Neural progenitor cell (in vitro differentiated cells): ENCODE measurements at regions not wholly inside any gene's neighbourhood (a gene's known extent, or its start where the extent isn't known, plus 50 kb on each side); places are given as distances from the start of the nearest gene placed in this dataset.
A peak's percentile ranks its signal among the peaks of the same experiment; 100 is the strongest.

Source experiments
- DNase-seq: peaks from one replicate; pipeline ENCODE4 v3.0.0-alpha.2; 2016; ENCODE audit warnings: low spot score
- H2AFZ ChIP-seq: fragments of 200-600 bp; sonication (generic); replicated peaks from 2 replicates; pipeline ENCODE4 v1.6.1; 2016; ENCODE audit warnings: antibody characterized with exemption
- H3F3A ChIP-seq: fragments of 200-600 bp; sonication (generic); 2 replicates; pipeline ENCODE4 v1.6.1; 2016; ENCODE audit warnings: antibody characterized with exemption, low read depth
- H3K27ac ChIP-seq: fragments of 200-600 bp; sonication (generic); 2 replicates; pipeline ENCODE4 v1.5.1; 2016; ENCODE audit warnings: mild to moderate bottlenecking
- H3K27me3 ChIP-seq: fragments of 200-600 bp; sonication (generic); 2 replicates; pipeline ENCODE4 v1.6.1; 2016; ENCODE audit warnings: mild to moderate bottlenecking, moderate library complexity
- H3K36me3 ChIP-seq: fragments of 200-600 bp; sonication (generic); 2 replicates; pipeline ENCODE4 v1.5.1; 2016
- H3K4me1 ChIP-seq: fragments of 200-600 bp; sonication (generic); 2 replicates; pipeline ENCODE4 v1.6.1; 2016; ENCODE audit warnings: mixed run types
- H3K4me2 ChIP-seq: fragments of 200-600 bp; sonication (generic); 2 replicates; pipeline ENCODE4 v1.6.1; 2016
- H3K4me3 ChIP-seq: fragments of 200-600 bp; sonication (generic); 2 replicates; pipeline ENCODE4 v1.5.1; 2016
- H3K79me2 ChIP-seq: fragments of 200-600 bp; sonication (generic); 2 replicates; pipeline ENCODE4 v1.6.1; 2016; ENCODE audit warnings: low read depth
- H3K9ac ChIP-seq: fragments of 200-600 bp; sonication (generic); 2 replicates; pipeline ENCODE4 v1.6.1; 2016
- H3K9me3 ChIP-seq: fragments of 200-600 bp; sonication (generic); 2 replicates; pipeline ENCODE4 v1.5.1; 2016; ENCODE audit warnings: low read depth
- H4K20me1 ChIP-seq: fragments of 200-600 bp; sonication (generic); 2 replicates; pipeline ENCODE4 v1.6.1; 2016; ENCODE audit warnings: low read depth
- H3K27ac Mint-ChIP-seq: 3 replicates; pipeline ENCODE4 v1.8.0; 2021; ENCODE audit warnings: mixed read lengths
- H3K27me3 Mint-ChIP-seq: 2 replicates; pipeline ENCODE4 v1.8.0; 2022; ENCODE audit warnings: low read depth, mild to moderate bottlenecking, inconsistent platforms, moderate library complexity, mixed read lengths; ENCODE audit not compliant: insufficient read depth
- H3K36me3 Mint-ChIP-seq: 3 replicates; pipeline ENCODE4 v1.8.0; 2021; ENCODE audit warnings: mixed read lengths
- H3K4me1 Mint-ChIP-seq: 3 replicates; pipeline ENCODE4 v1.8.0; 2021; ENCODE audit warnings: mixed read lengths
- H3K4me3 Mint-ChIP-seq: 3 replicates; pipeline ENCODE4 v1.8.0; 2021; ENCODE audit warnings: mild to moderate bottlenecking, moderate library complexity, mixed read lengths
- H3K9me3 Mint-ChIP-seq: 3 replicates; pipeline ENCODE4 v1.8.0; 2020; ENCODE audit warnings: mixed read lengths
- CTCF ChIP-seq: fragments of 200-600 bp; sonication (generic); IDR thresholded peaks from 2 replicates; pipeline ENCODE4 v1.5.1; 2017; ENCODE audit warnings: antibody characterized with exemption, mild to moderate bottlenecking
- EZH2 ChIP-seq: fragments of 200-600 bp; sonication (generic); IDR thresholded peaks from 2 replicates; pipeline ENCODE4 v1.6.1; 2017; ENCODE audit warnings: antibody characterized with exemption, mild to moderate bottlenecking, moderate library complexity
- EZH2phosphoT487 ChIP-seq: fragments of 200-600 bp; sonication (generic); IDR thresholded peaks from 2 replicates; pipeline ENCODE4 v1.6.1; 2017; ENCODE audit warnings: antibody characterized with exemption

GRCh38 chr2:58535990-58536389 lies 294.9 kb upstream of the FANCL start:
- H3K4me1 ChIP-seq, result peaks cover 45% of the 10 kb centered on the region
- H3K79me2 ChIP-seq, result no peaks in the 10 kb centered on the region
- no peak for DNase-seq
- H3K4me2 ChIP-seq, result peak overlapping the region; percentile 3
- peaks cover 17% of the 10 kb centered on the region for H3F3A ChIP-seq
- H3K9me3 ChIP-seq, result no peaks in the 10 kb centered on the region
- no peak overlapping the region for H3K4me3 ChIP-seq
- H3K4me1 Mint-ChIP-seq, result peaks cover 41% of the 10 kb centered on the region
- no peaks in the 10 kb centered on the region for H4K20me1 ChIP-seq
- no peaks in the 10 kb centered on the region for H3K36me3 ChIP-seq
- H3K27me3 Mint-ChIP-seq, result no peaks in the 10 kb centered on the region
- no peaks in the 10 kb centered on the region for H3K27me3 ChIP-seq
- H3K27ac ChIP-seq, result no peak overlapping the region
- H3K27ac Mint-ChIP-seq, result no peak overlapping the region
- no peak overlapping the region for H2AFZ ChIP-seq
- no peaks in the 10 kb centered on the region for H3K9me3 Mint-ChIP-seq
- H3K9ac ChIP-seq, result no peak overlapping the region
- no peaks in the 10 kb centered on the region for H3K36me3 Mint-ChIP-seq
- H3K4me3 Mint-ChIP-seq, result no peak overlapping the region
- TF ChIP-seq EZH2, result no peak
- no peak for TF ChIP-seq CTCF
- no peak for TF ChIP-seq EZH2phosphoT487

GRCh38 chr2:58535182-58535581 lies 294.1 kb upstream of the FANCL start:
- Histone ChIP-seq H3K4me3 (no peak overlapping the region), H3K9me3 (no peaks in the 10 kb centered on the region), H3K4me2 (peak overlapping the region; percentile 3), H2AFZ (no peak overlapping the region), H3K4me1 (peaks cover 37% of the 10 kb centered on the region), H4K20me1 (no peaks in the 10 kb centered on the region), H3F3A (peaks cover 8% of the 10 kb centered on the region), H3K9ac (no peak overlapping the region), H3K36me3 (no peaks in the 10 kb centered on the region), H3K27me3 (no peaks in the 10 kb centered on the region), H3K27ac (no peak overlapping the region), H3K79me2 (no peaks in the 10 kb centered on the region)
- no peaks in the 10 kb centered on the region for H3K27me3 Mint-ChIP-seq
- no peaks in the 10 kb centered on the region for H3K36me3 Mint-ChIP-seq
- H3K4me1 Mint-ChIP-seq, result peaks cover 33% of the 10 kb centered on the region
- no peak overlapping the region for H3K4me3 Mint-ChIP-seq
- no peak overlapping the region for H3K27ac Mint-ChIP-seq
- DNase-seq, result peak; percentile 68
- TF ChIP-seq EZH2phosphoT487 (no peak), CTCF (no peak), EZH2 (no peak)
- no peaks in the 10 kb centered on the region for H3K9me3 Mint-ChIP-seq

GRCh38 chr2:58533376-58533775 lies 292.3 kb upstream of the FANCL start:
- H3K4me2 ChIP-seq, result no peak overlapping the region
- no peak overlapping the region for H3K27ac Mint-ChIP-seq

More at GRCh38 chr2:58533376-58533775, 292.3 kb upstream of the FANCL start:
- Histone ChIP-seq H3K9me3 (no peaks in the 10 kb centered on the region), H3K27me3 (no peaks in the 10 kb centered on the region), H3K4me3 (no peak overlapping the region), H3K9ac (no peak overlapping the region), H2AFZ (no peak overlapping the region), H4K20me1 (no peaks in the 10 kb centered on the region), H3F3A (peaks cover 7% of the 10 kb centered on the region), H3K36me3 (no peaks in the 10 kb centered on the region), H3K79me2 (no peaks in the 10 kb centered on the region), H3K4me1 (peaks cover 19% of the 10 kb centered on the region), H3K27ac (no peak overlapping the region)
- no peaks in the 10 kb centered on the region for H3K9me3 Mint-ChIP-seq
- no peaks in the 10 kb centered on the region for H3K27me3 Mint-ChIP-seq
- no peak overlapping the region for H3K4me3 Mint-ChIP-seq
- no peaks in the 10 kb centered on the region for H3K36me3 Mint-ChIP-seq
- peaks cover 24% of the 10 kb centered on the region for H3K4me1 Mint-ChIP-seq
- no peak for DNase-seq
- no peak for TF ChIP-seq EZH2phosphoT487
- no peak for TF ChIP-seq CTCF
- no peak for TF ChIP-seq EZH2
